ENCODE measurements at regions not wholly inside any gene's neighbourhood (a gene's known extent, or its start where the extent isn't known, plus 50 kb on each side); places are given as distances from the start of the nearest gene placed in this dataset.

DNA sequence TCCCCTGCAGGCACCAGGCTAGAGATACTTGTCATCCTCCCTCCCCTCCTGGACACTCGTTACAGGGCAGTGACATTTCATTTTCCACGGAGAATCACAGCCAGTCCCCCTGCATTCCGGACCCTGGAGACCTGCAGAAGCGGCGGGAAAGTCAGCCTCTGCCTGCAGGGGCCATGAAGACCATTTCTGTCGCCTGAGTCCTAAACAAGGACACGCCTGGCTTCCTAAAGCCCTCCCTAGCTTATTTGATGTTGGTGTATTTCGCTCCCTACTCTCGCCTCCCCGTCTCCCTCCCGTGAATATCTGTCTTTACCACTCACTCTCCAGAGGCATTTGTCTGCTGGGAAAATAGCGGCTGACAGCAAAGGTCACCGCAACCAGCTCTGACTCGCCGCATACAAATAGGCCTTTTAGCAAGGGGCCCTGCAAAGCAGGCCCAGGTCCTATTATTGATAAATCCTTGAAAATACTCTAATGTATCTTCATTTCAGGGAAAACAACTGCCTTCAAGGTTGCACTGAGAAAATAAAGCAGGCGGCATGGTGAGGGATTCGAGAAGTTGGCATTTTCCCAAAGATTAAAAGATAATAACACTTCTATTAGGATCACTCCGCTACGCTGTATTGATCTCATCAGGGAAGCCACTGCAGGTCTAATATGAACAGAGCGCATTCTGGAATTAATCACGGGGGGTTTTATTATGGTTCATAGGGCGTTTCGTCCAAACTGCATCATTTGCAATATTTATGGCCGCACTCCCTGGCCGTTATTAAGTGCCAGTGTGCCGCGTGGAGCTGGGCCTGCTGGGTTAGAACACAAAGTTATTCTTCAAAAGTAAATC is 447.1 kb upstream of the CDH5 start:
- no peak overlapping the region for H3K4me2 ChIP-seq (ENCODE audit: extremely low read depth, insufficient read depth, low read length)
- H3K27me3 ChIP-seq (ENCODE audit: control insufficient read depth, insufficient read depth, low read length) = no peaks in the 10 kb centered on the region
- H3K4me3 ChIP-seq (replicated peaks in 1 of 4; ENCODE audit: control extremely low read depth in 1 of 4, insufficient read depth in 1 of 4, low read depth in 3 of 4, low read length in 4 of 4) = no peak overlapping the region
- H4K20me1 ChIP-seq (ENCODE audit: control insufficient read depth, extremely low read depth, insufficient read depth, low read length) = no peaks in the 10 kb centered on the region
- no peak overlapping the region for H2AFZ ChIP-seq (ENCODE audit: low read length)
- DNase-seq (ENCODE audit: low read depth in 2 of 2) = no peak
- TF ChIP-seq, protein P1, sequence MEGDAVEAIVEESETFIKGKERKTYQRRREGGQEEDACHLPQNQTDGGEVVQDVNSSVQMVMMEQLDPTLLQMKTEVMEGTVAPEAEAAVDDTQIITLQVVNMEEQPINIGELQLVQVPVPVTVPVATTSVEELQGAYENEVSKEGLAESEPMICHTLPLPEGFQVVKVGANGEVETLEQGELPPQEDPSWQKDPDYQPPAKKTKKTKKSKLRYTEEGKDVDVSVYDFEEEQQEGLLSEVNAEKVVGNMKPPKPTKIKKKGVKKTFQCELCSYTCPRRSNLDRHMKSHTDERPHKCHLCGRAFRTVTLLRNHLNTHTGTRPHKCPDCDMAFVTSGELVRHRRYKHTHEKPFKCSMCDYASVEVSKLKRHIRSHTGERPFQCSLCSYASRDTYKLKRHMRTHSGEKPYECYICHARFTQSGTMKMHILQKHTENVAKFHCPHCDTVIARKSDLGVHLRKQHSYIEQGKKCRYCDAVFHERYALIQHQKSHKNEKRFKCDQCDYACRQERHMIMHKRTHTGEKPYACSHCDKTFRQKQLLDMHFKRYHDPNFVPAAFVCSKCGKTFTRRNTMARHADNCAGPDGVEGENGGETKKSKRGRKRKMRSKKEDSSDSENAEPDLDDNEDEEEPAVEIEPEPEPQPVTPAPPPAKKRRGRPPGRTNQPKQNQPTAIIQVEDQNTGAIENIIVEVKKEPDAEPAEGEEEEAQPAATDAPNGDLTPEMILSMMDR (conservative IDR thresholded peaks at IDR 0.05 in 1 of 2, IDR thresholded peaks at IDR 0.05 in 1 of 2; ENCODE audit: low read depth in 1 of 2, low read length in 2 of 2) = no peak
- TF ChIP-seq EZH2 (IDR thresholded peaks at IDR 0.05; ENCODE audit: low read length, missing control alignments) = no peak
- H3K9ac ChIP-seq (ENCODE audit: insufficient read depth, low read length) = no peak overlapping the region
- no peaks in the 10 kb centered on the region for H3K36me3 ChIP-seq (ENCODE audit: control insufficient read depth, insufficient read depth, low read length)
- H3K4me1 ChIP-seq (ENCODE audit: control insufficient read depth, extremely low read depth, insufficient read depth, low read length) = no peaks in the 10 kb centered on the region
- H3K79me2 ChIP-seq (ENCODE audit: control insufficient read depth, insufficient read depth, low read length) = no peaks in the 10 kb centered on the region
- no peaks in the 10 kb centered on the region for H3K9me3 ChIP-seq (ENCODE audit: control insufficient read depth, insufficient read depth, low read depth, low read length)
- H3K27ac ChIP-seq (ENCODE audit: insufficient read depth, low read length) = no peak overlapping the region

DNA sequence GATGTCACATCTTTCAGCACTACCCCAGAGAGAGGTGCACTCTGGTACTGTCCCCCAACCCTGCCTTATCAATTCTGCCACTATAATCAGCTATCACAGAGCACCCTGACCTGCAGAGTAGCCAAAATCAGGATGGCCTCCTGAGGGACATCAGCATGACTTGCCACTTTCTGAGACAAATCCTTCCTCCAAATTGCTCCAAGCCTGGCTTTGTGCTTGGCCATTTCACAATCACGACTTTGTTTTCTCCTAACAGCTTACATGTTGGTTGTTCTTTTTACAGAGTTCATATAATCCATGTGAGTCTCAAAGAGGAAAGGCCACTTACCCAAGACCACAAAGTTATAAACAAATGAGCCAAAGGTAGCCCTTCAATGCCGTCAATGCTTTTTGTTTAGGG is 449.0 kb upstream of the CDH5 start:
- Histone ChIP-seq H3K4me1 (ENCODE audit: control insufficient read depth, extremely low read depth, insufficient read depth, low read length) (no peaks in the 10 kb centered on the region), H3K27me3 (ENCODE audit: control insufficient read depth, insufficient read depth, low read length) (no peaks in the 10 kb centered on the region), H3K79me2 (ENCODE audit: control insufficient read depth, insufficient read depth, low read length) (no peaks in the 10 kb centered on the region), H2AFZ (ENCODE audit: low read length) (no peak overlapping the region), H3K27ac (ENCODE audit: insufficient read depth, low read length) (no peak overlapping the region), H3K4me2 (ENCODE audit: extremely low read depth, insufficient read depth, low read length) (no peak overlapping the region), H4K20me1 (ENCODE audit: control insufficient read depth, extremely low read depth, insufficient read depth, low read length) (no peaks in the 10 kb centered on the region), H3K9ac (ENCODE audit: insufficient read depth, low read length) (no peak overlapping the region), H3K9me3 (ENCODE audit: control insufficient read depth, insufficient read depth, low read depth, low read length) (no peaks in the 10 kb centered on the region), H3K36me3 (ENCODE audit: control insufficient read depth, insufficient read depth, low read length) (no peaks in the 10 kb centered on the region), H3K4me3 (replicated peaks in 1 of 4; ENCODE audit: control extremely low read depth in 1 of 4, insufficient read depth in 1 of 4, low read depth in 3 of 4, low read length in 4 of 4) (no peak overlapping the region)
- DNase-seq (ENCODE audit: low read depth in 2 of 2) = no peak
- TF ChIP-seq EZH2 (IDR thresholded peaks at IDR 0.05; ENCODE audit: low read length, missing control alignments) = no peak
- TF ChIP-seq, protein P1 (conservative IDR thresholded peaks at IDR 0.05 in 1 of 2, IDR thresholded peaks at IDR 0.05 in 1 of 2; ENCODE audit: low read depth in 1 of 2, low read length in 2 of 2) = no peak

DNA sequence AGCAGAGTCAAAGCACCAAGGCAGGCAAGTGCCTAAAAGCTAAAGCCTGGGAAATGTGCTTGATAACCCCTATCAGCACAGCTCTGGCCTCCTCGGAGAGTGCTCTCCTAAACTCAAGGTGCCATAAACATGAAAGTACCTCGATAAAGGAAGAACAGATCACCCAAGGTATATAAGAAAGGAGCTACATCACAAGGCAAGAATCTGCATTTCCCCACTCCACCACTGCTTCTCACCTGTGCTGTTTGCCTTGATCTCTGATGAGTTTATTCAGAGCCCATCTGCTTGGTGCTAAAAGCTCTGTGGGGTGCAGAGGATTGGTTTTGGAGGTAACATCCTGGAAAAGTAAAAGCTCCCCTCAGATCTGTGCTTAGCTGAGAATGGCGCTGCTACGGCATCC is 449.5 kb upstream of the CDH5 start:
- Histone ChIP-seq H3K4me3 (replicated peaks in 1 of 4; ENCODE audit: control extremely low read depth in 1 of 4, insufficient read depth in 1 of 4, low read depth in 3 of 4, low read length in 4 of 4) (no peak overlapping the region), H3K79me2 (ENCODE audit: control insufficient read depth, insufficient read depth, low read length) (no peaks in the 10 kb centered on the region), H3K4me1 (ENCODE audit: control insufficient read depth, extremely low read depth, insufficient read depth, low read length) (no peaks in the 10 kb centered on the region), H3K36me3 (ENCODE audit: control insufficient read depth, insufficient read depth, low read length) (no peaks in the 10 kb centered on the region), H3K27me3 (ENCODE audit: control insufficient read depth, insufficient read depth, low read length) (no peaks in the 10 kb centered on the region), H2AFZ (ENCODE audit: low read length) (no peak overlapping the region), H3K9me3 (ENCODE audit: control insufficient read depth, insufficient read depth, low read depth, low read length) (no peaks in the 10 kb centered on the region), H3K4me2 (ENCODE audit: extremely low read depth, insufficient read depth, low read length) (no peak overlapping the region), H3K9ac (ENCODE audit: insufficient read depth, low read length) (no peak overlapping the region), H3K27ac (ENCODE audit: insufficient read depth, low read length) (no peak overlapping the region), H4K20me1 (ENCODE audit: control insufficient read depth, extremely low read depth, insufficient read depth, low read length) (no peaks in the 10 kb centered on the region)
- TF ChIP-seq EZH2 (IDR thresholded peaks at IDR 0.05; ENCODE audit: low read length, missing control alignments) = no peak
- TF ChIP-seq, protein P1 (conservative IDR thresholded peaks at IDR 0.05 in 1 of 2, IDR thresholded peaks at IDR 0.05 in 1 of 2; ENCODE audit: low read depth in 1 of 2, low read length in 2 of 2) = no peak
- no peak for DNase-seq (ENCODE audit: low read depth in 2 of 2)
